UCSD-AML1 (cell line): ENCODE measurements at regions not wholly inside any gene's neighbourhood (a gene's known extent, or its start where the extent isn't known, plus 50 kb on each side); places are given as distances from the start of the nearest gene placed in this dataset.
"Not testable (repeated sequence)": the region's sequence is repeated elsewhere in the genome, so short reads cannot be mapped to it uniquely, and the experiment has no call there.

ENCODE experiments used
- DNase-seq: peaks from one replicate; lab custom pipeline; 2025; ENCODE audit not compliant: unreplicated experiment; lab: John Stamatoyannopoulos, UW

- no peak for DNase-seq
These were observed 109.6 kb downstream of the KCNJ2 start for GRCh38 chr17:70278844-70279462.

GRCh38 chr17:70286391-70286790 is 117.1 kb downstream of the KCNJ2 start:
- DNase-seq = no peak

- no peak for DNase-seq
These were observed 119.4 kb downstream of the KCNJ2 start for GRCh38 chr17:70288540-70289290.

- DNase-seq = no peak
These were observed 121.4 kb downstream of the KCNJ2 start for GRCh38 chr17:70290770-70291169.

- no peak for DNase-seq
These were observed 123.0 kb downstream of the KCNJ2 start for GRCh38 chr17:70292366-70292765.

- DNase-seq = not testable (repeated sequence)
These were observed 124.4 kb downstream of the KCNJ2 start for GRCh38 chr17:70293564-70294310.

- DNase-seq = no peak
These were observed 126.0 kb downstream of the KCNJ2 start for GRCh38 chr17:70295329-70295728.

- no peak for DNase-seq
These were observed 126.4 kb downstream of the KCNJ2 start for GRCh38 chr17:70295731-70296130.

GRCh38 chr17:70296456-70296855 is 127.1 kb downstream of the KCNJ2 start:
- DNase-seq = no peak

GRCh38 chr17:70297397-70297796 is 128.1 kb downstream of the KCNJ2 start:
- DNase-seq = no peak

- DNase-seq = no peak
These were observed 129.7 kb downstream of the KCNJ2 start for GRCh38 chr17:70298929-70299531.

- no peak for DNase-seq
These were observed 138.3 kb downstream of the KCNJ2 start for GRCh38 chr17:70307430-70308225.

- DNase-seq = no peak
These were observed 139.3 kb downstream of the KCNJ2 start for GRCh38 chr17:70308618-70309017.

- DNase-seq = no peak
These were observed 140.9 kb downstream of the KCNJ2 start for GRCh38 chr17:70310221-70310672.

GRCh38 chr17:70313086-70313852 is 143.9 kb downstream of the KCNJ2 start:
- DNase-seq = no peak

- DNase-seq = no peak
These were observed 144.8 kb downstream of the KCNJ2 start for GRCh38 chr17:70314096-70314495.

- peak; percentile 3 for DNase-seq
These were observed 145.2 kb downstream of the KCNJ2 start for GRCh38 chr17:70314506-70314905.

GRCh38 chr17:70317421-70317820 is 148.1 kb downstream of the KCNJ2 start:
- DNase-seq = no peak

GRCh38 chr17:70318051-70318450 is 148.7 kb downstream of the KCNJ2 start:
- no peak for DNase-seq

GRCh38 chr17:70319516-70319915 is 150.2 kb downstream of the KCNJ2 start:
- no peak for DNase-seq
